ENCODE measurements at regions not wholly inside any gene's neighbourhood (a gene's known extent, or its start where the extent isn't known, plus 50 kb on each side); places are given as distances from the start of the nearest gene placed in this dataset.

GRCh38 chr10:3465406-3465891, 292.9 kb upstream of the PITRM1 start:
- TF ChIP-seq CTCF (IDR thresholded peaks at IDR 0.05; ENCODE audit: low read depth, low read length) = no peak
- TF ChIP-seq POLR2A (IDR thresholded peaks at IDR 0.05; ENCODE audit: extremely low read depth, insufficient read length) = no peak
